Subcutaneous abdominal adipose tissue (tissue), 5 donors: ENCODE measurements at regions not wholly inside any gene's neighbourhood (a gene's known extent, or its start where the extent isn't known, plus 50 kb on each side); places are given as distances from the start of the nearest gene placed in this dataset.

ENCODE experiments used
- H3K27ac ChIP-seq: one replicate; pipeline ENCODE4 v1.7.0; 2013; ENCODE audit warnings: low read depth, mild to moderate bottlenecking, inconsistent platforms, low read length, moderate library complexity
- H3K27me3 ChIP-seq, 5 donors: one replicate each; pipeline ENCODE4 v1.7.0; 2013; ENCODE audit warnings: low read length in 5 of 5, inconsistent platforms in 1 of 5; ENCODE audit not compliant: control insufficient read depth in 5 of 5, insufficient read depth in 4 of 5
- H3K36me3 ChIP-seq, 5 donors: one replicate each; pipeline ENCODE4 v1.7.0; 2013; ENCODE audit warnings: low read length in 5 of 5; ENCODE audit not compliant: control insufficient read depth in 5 of 5, insufficient read depth in 5 of 5
- H3K4me1 ChIP-seq, 5 donors: one replicate each; pipeline ENCODE4 v1.7.0; 2013; ENCODE audit warnings: low read length in 5 of 5, mild to moderate bottlenecking in 3 of 5, moderate library complexity in 1 of 5; ENCODE audit not compliant: control insufficient read depth in 5 of 5, insufficient read depth in 5 of 5
- H3K4me3 ChIP-seq, 5 donors: one replicate each; pipeline ENCODE4 v1.7.0; 2013; ENCODE audit warnings: low read length in 5 of 5, low read depth in 1 of 5
- H3K9ac ChIP-seq, 5 donors: one replicate each; pipeline ENCODE4 v1.7.0; 2013; ENCODE audit warnings: low read length in 5 of 5, mild to moderate bottlenecking in 4 of 5, moderate library complexity in 3 of 5
- H3K9me3 ChIP-seq, 5 donors: one replicate each; pipeline ENCODE4 v1.7.0; 2013; ENCODE audit warnings: low read length in 5 of 5; ENCODE audit not compliant: control insufficient read depth in 5 of 5
- donor health status: healthy.
- donor health status: healthy.
- donor health status: healthy.
- donor health status: healthy.
- donor health status: healthy.

- no peak overlapping the region for H3K9ac ChIP-seq
- no peaks in the 10 kb centered on the region for H3K36me3 ChIP-seq
- H3K4me3 ChIP-seq = no peak overlapping the region
- no peak overlapping the region for H3K27ac ChIP-seq
- no peaks in the 10 kb centered on the region for H3K4me1 ChIP-seq
- peaks cover 0 to 3% (median 0%) of the 10 kb centered on the region in 5 donors for H3K9me3 ChIP-seq
- no peaks in the 10 kb centered on the region for H3K27me3 ChIP-seq
Measured at GRCh38 chr3:181999314-181999713, 287.6 kb downstream of the SOX2 start.

- Histone ChIP-seq H3K27me3 (no peaks in the 10 kb centered on the region), H3K36me3 (no peaks in the 10 kb centered on the region), H3K4me1 (no peaks in the 10 kb centered on the region), H3K4me3 (no peak overlapping the region), H3K27ac (no peak overlapping the region), H3K9me3 (peaks cover 0 to 3% (median 0%) of the 10 kb centered on the region in 5 donors), H3K9ac (no peak overlapping the region)
Measured at GRCh38 chr3:182000447-182000846, 288.7 kb downstream of the SOX2 start.

GRCh38 chr3:182005219-182005618 lies 293.5 kb downstream of the SOX2 start:
- no peak overlapping the region for H3K4me3 ChIP-seq
- no peak overlapping the region for H3K9ac ChIP-seq
- no peaks in the 10 kb centered on the region for H3K4me1 ChIP-seq
- H3K36me3 ChIP-seq = no peaks in the 10 kb centered on the region
- H3K27ac ChIP-seq = no peak overlapping the region
- no peaks in the 10 kb centered on the region for H3K9me3 ChIP-seq
- no peaks in the 10 kb centered on the region for H3K27me3 ChIP-seq

- H3K36me3 ChIP-seq = no peaks in the 10 kb centered on the region
- no peak overlapping the region for H3K4me3 ChIP-seq
- H3K27ac ChIP-seq = no peak overlapping the region
- no peaks in the 10 kb centered on the region for H3K4me1 ChIP-seq
- no peak overlapping the region for H3K9ac ChIP-seq
- no peaks in the 10 kb centered on the region for H3K9me3 ChIP-seq
- H3K27me3 ChIP-seq = no peaks in the 10 kb centered on the region
Measured at GRCh38 chr3:182005701-182006100, 294.0 kb downstream of the SOX2 start.

GRCh38 chr3:182006431-182006830 lies 294.7 kb downstream of the SOX2 start:
- no peak overlapping the region for H3K27ac ChIP-seq
- H3K9ac ChIP-seq = no peak overlapping the region
- no peak overlapping the region for H3K4me3 ChIP-seq
- no peaks in the 10 kb centered on the region for H3K27me3 ChIP-seq
- H3K9me3 ChIP-seq = no peaks in the 10 kb centered on the region
- no peaks in the 10 kb centered on the region for H3K4me1 ChIP-seq
- H3K36me3 ChIP-seq = no peaks in the 10 kb centered on the region

- Histone ChIP-seq H3K36me3 (no peaks in the 10 kb centered on the region), H3K4me3 (no peak overlapping the region), H3K9me3 (no peaks in the 10 kb centered on the region), H3K27ac (no peak overlapping the region), H3K27me3 (no peaks in the 10 kb centered on the region), H3K4me1 (no peaks in the 10 kb centered on the region), H3K9ac (no peak overlapping the region)
Measured at GRCh38 chr3:182007441-182007840, 295.7 kb downstream of the SOX2 start.

GRCh38 chr3:182018361-182018760 lies 306.6 kb downstream of the SOX2 start:
- no peaks in the 10 kb centered on the region for H3K4me1 ChIP-seq
- no peak overlapping the region for H3K27ac ChIP-seq
- H3K27me3 ChIP-seq = no peaks in the 10 kb centered on the region
- H3K9me3 ChIP-seq = no peaks in the 10 kb centered on the region
- no peaks in the 10 kb centered on the region for H3K36me3 ChIP-seq
- H3K4me3 ChIP-seq = no peak overlapping the region
- no peak overlapping the region for H3K9ac ChIP-seq

- H3K27me3 ChIP-seq = no peaks in the 10 kb centered on the region
- no peaks in the 10 kb centered on the region for H3K36me3 ChIP-seq
- H3K4me3 ChIP-seq = no peak overlapping the region
- H3K27ac ChIP-seq = no peak overlapping the region
- H3K9ac ChIP-seq = no peak overlapping the region
- H3K9me3 ChIP-seq = no peaks in the 10 kb centered on the region
- H3K4me1 ChIP-seq = no peaks in the 10 kb centered on the region
Measured at GRCh38 chr3:182019926-182020325, 308.2 kb downstream of the SOX2 start.

GRCh38 chr3:182023843-182024242 lies 312.1 kb downstream of the SOX2 start:
- Histone ChIP-seq H3K9ac (no peak overlapping the region), H3K4me3 (no peak overlapping the region), H3K9me3 (no peaks in the 10 kb centered on the region), H3K36me3 (no peaks in the 10 kb centered on the region), H3K4me1 (no peaks in the 10 kb centered on the region), H3K27ac (no peak overlapping the region), H3K27me3 (no peaks in the 10 kb centered on the region)

- no peak overlapping the region for H3K9ac ChIP-seq
- no peak overlapping the region for H3K4me3 ChIP-seq
- H3K9me3 ChIP-seq = no peaks in the 10 kb centered on the region
- H3K36me3 ChIP-seq = no peaks in the 10 kb centered on the region
- no peaks in the 10 kb centered on the region for H3K27me3 ChIP-seq
- H3K27ac ChIP-seq = no peak overlapping the region
- H3K4me1 ChIP-seq = no peaks in the 10 kb centered on the region
Measured at GRCh38 chr3:182027366-182027765, 315.6 kb downstream of the SOX2 start.

- no peak overlapping the region for H3K27ac ChIP-seq
- no peaks in the 10 kb centered on the region for H3K4me1 ChIP-seq
- no peaks in the 10 kb centered on the region for H3K9me3 ChIP-seq
- no peak overlapping the region for H3K4me3 ChIP-seq
- no peaks in the 10 kb centered on the region for H3K36me3 ChIP-seq
- H3K9ac ChIP-seq = no peak overlapping the region
- H3K27me3 ChIP-seq = no peaks in the 10 kb centered on the region
Measured at GRCh38 chr3:182028081-182028480, 316.4 kb downstream of the SOX2 start.
